Left lung (tissue), 4 donors: ENCODE measurements at regions not wholly inside any gene's neighbourhood (a gene's known extent, or its start where the extent isn't known, plus 50 kb on each side); places are given as distances from the start of the nearest gene placed in this dataset.

Source experiments
- ATAC-seq: fragments of 200-7000 bp; cut with Tn5 transposase; one replicate; pipeline ENCODE4 v1.9.1; 2020; ENCODE audit warnings: moderate library complexity
- DNase-seq, 4 donors: peaks; one replicate each; pipeline ENCODE4 v3.0.0-alpha.2; 2013 to 2020
- H3K27ac ChIP-seq, 2 donors: fragments of 200-600 bp; sonication (generic) in 1 of 2; one replicate each; pipeline versions ENCODE4 v1.5.0 to v1.8.0; 2020 to 2021
- H3K27me3 ChIP-seq, 2 donors: fragments of 200-600 bp; sonication (generic) in 1 of 2; one replicate each; pipeline versions ENCODE4 v1.5.0 to v1.8.0; 2020 to 2021
- H3K36me3 ChIP-seq, 2 donors: fragments of 200-600 bp; sonication (generic) in 1 of 2; one replicate each; pipeline versions ENCODE4 v1.5.0 to v1.8.0; 2020 to 2021
- H3K4me1 ChIP-seq, 2 donors: fragments of 200-600 bp; one replicate each; pipeline ENCODE4 v1.8.0; 2021
- H3K4me3 ChIP-seq, 2 donors: fragments of 200-600 bp; sonication (generic) in 1 of 2; one replicate each; pipeline versions ENCODE4 v1.5.0 to v1.8.0; 2020 to 2021; ENCODE audit warnings: mild to moderate bottlenecking in 1 of 2
- H3K9me3 ChIP-seq, 2 donors: fragments of 200-600 bp; sonication (generic) in 1 of 2; one replicate each; pipeline versions ENCODE4 v1.5.0 to v1.8.0; 2020 to 2021
- CTCF ChIP-seq, 2 donors: fragments of 200-600 bp; sonication (generic) in 1 of 2; IDR thresholded peaks; one replicate each; pipeline versions ENCODE4 v1.5.0 to v1.8.0; 2021; ENCODE audit warnings: antibody characterized with exemption in 2 of 2
- intact Hi-C, 2 donors: fragments of 100-400 bp; cut with DNase I; formaldehyde crosslinking; loops; one replicate each; pipeline versions ENCODE4 v1.11.2 to v1.14.2; 2022
- donor health status: DM: no; HTN: yes; CAD: no.
- donor health status: DM: no; HTN: no; CAD: no.

GRCh38 chr18:43819873-43820272 lies 542.6 kb upstream of the SYT4 start:
- DNase-seq (no peak), ATAC-seq (no peak)
- no peak for TF ChIP-seq CTCF (IDR thresholded peaks at IDR 0.05)
- Histone ChIP-seq H3K27ac (no peak overlapping the region), H3K4me1 (no peaks in the 10 kb centered on the region), H3K9me3 (peaks cover 0 to 5% of the 10 kb centered on the region in 2 donors), H3K4me3 (no peak overlapping the region), H3K27me3 (no peaks in the 10 kb centered on the region), H3K36me3 (no peaks in the 10 kb centered on the region)
- intact Hi-C loops = no loop called here

- Histone ChIP-seq H3K4me1 (no peaks in the 10 kb centered on the region), H3K9me3 (no peaks in the 10 kb centered on the region), H3K4me3 (no peak overlapping the region), H3K27ac (no peak overlapping the region), H3K36me3 (no peaks in the 10 kb centered on the region), H3K27me3 (no peaks in the 10 kb centered on the region)
- DNase-seq (no peak), ATAC-seq (no peak)
- no peak for TF ChIP-seq CTCF (IDR thresholded peaks at IDR 0.05)
- intact Hi-C loops = no loop called here
These were observed 548.5 kb upstream of the SYT4 start for GRCh38 chr18:43825768-43826167.

DNA sequence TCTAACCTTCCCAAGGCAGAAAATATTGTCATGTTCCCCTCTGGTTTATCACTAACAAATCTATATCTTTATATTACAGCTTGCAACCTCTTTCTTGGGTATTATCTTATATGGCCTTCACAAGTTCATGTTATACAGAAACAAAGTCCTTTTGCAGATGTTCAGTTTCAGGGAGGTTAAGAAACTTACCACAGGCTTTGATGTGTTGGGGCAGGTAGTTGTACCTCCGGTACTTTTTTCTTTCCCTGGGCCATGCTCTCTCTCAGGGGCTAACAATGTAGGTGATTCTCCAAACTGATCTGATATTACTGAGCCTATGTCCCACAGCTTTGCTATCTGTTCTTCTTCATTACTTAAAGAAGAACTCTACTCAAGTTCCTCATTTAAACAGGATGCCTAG lies 548.9 kb upstream of the SYT4 start:
- DNase-seq (no peak), ATAC-seq (no peak)
- no peaks in the 10 kb centered on the region for H3K27me3 ChIP-seq
- no peaks in the 10 kb centered on the region for H3K4me1 ChIP-seq
- intact Hi-C loops = no loop called here
- no peaks in the 10 kb centered on the region for H3K36me3 ChIP-seq
- H3K4me3 ChIP-seq = no peak overlapping the region
- no peak overlapping the region for H3K27ac ChIP-seq
- no peaks in the 10 kb centered on the region for H3K9me3 ChIP-seq
- no peak for TF ChIP-seq CTCF (IDR thresholded peaks at IDR 0.05)

- Histone ChIP-seq H3K27ac (no peak overlapping the region), H3K4me1 (no peaks in the 10 kb centered on the region), H3K4me3 (no peak overlapping the region), H3K27me3 (no peaks in the 10 kb centered on the region), H3K36me3 (no peaks in the 10 kb centered on the region), H3K9me3 (no peaks in the 10 kb centered on the region)
- DNase-seq = no peak
- no peak for TF ChIP-seq CTCF (IDR thresholded peaks at IDR 0.05)
- intact Hi-C loops = no loop called here
- no peak for ATAC-seq
These were observed 550.0 kb upstream of the SYT4 start for GRCh38 chr18:43827311-43827710.

DNA sequence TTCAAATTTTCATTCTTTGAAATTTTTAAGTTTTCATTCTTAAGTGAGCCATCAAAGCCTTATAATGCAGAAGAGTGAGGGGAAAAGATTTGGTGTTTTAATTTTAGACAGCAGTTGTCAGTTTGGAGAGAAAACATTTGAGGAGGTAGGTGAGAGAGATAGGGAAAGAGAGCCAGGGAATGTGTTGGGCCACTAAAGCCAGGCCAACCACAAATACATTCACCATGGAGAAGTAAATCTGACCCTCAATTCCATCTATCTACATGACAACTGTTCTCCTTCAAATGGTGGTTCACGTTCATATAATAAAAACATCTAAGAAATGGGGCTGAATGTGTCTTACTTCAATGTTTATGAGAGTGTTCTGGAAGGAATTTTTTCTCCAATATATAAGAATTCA lies 553.0 kb upstream of the SYT4 start:
- TF ChIP-seq CTCF (IDR thresholded peaks at IDR 0.05) = no peak

More for the DNA sequence above, 553.0 kb upstream of the SYT4 start:
- Histone ChIP-seq H3K4me1 (no peaks in the 10 kb centered on the region), H3K27me3 (no peaks in the 10 kb centered on the region), H3K27ac (no peak overlapping the region), H3K4me3 (no peak overlapping the region), H3K9me3 (no peaks in the 10 kb centered on the region), H3K36me3 (no peaks in the 10 kb centered on the region)
- ATAC-seq = no peak
- DNase-seq = no peak
- intact Hi-C loops = no loop called here
